OCI-LY7 (cell line): ENCODE measurements at regions not wholly inside any gene's neighbourhood (a gene's known extent, or its start where the extent isn't known, plus 50 kb on each side); places are given as distances from the start of the nearest gene placed in this dataset.

Experiments
- CTCF ChIP-seq: fragments of 200-600 bp; sonication (generic); conservative IDR thresholded peaks from 2 replicates; pipeline ENCODE4 v1.5.1; 2014; ENCODE audit warnings: mild to moderate bottlenecking, antibody characterized with exemption, low read length, moderate library complexity, mixed read lengths
- EZH2phosphoT487 ChIP-seq: fragments of 200-600 bp; sonication (generic); IDR thresholded peaks from 2 replicates; pipeline ENCODE4 v1.6.1; 2018; ENCODE audit warnings: low read depth, borderline replicate concordance, mild to moderate bottlenecking, mixed run types, antibody characterized with exemption, low read length, moderate library complexity, mixed read lengths

- TF ChIP-seq CTCF (no peak), EZH2phosphoT487 (no peak)
Measured at GRCh38 chr12:75690296-75690955, 179.0 kb upstream of the KRR1 start.
